ENCODE measurements at regions not wholly inside any gene's neighbourhood (a gene's known extent, or its start where the extent isn't known, plus 50 kb on each side); places are given as distances from the start of the nearest gene placed in this dataset.

DNA sequence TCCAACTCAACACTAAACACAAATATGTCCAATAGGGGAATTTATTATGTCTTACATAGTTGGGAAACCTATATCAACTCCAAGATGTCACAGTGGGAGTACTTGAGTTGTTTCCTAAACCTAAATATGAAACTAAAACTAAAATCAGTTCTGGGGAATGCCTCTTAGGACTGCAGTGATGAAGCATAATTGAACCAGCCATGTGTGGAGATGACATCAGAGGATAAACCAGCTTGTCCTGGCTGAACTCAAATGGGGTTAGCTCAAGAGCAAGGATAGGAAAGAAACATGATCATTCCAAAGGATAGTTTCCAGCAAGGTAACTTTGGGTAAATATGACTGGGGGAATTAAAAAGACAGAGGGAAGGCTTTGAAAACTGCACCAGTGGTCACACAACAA, 88.9 kb upstream of the PLPPR1 start:
- no peak for DNase-seq (ENCODE audit: low spot score)

DNA sequence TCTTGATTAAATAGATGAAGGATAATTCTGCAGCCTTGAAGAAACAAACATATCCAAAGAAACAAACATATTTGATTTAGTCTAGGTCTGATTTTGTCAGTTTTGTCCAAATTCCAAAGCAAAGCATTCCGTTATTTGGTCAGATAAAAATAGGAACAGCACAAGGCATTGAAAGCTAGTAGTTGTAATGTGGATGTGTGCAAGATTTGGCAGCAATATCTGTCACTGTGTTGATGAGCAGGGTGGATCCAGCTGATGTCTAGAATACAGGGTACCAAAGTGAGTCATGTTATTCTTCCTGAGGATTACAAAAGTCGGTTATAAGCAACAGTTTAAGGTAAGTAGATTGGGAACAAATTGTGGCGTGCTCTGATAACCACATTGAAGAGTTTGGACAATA, 69.3 kb upstream of the PLPPR1 start:
- no peak for DNase-seq (ENCODE audit: low spot score)

Data from HT-29 (cell line).